ENCODE measurements at regions not wholly inside any gene's neighbourhood (a gene's known extent, or its start where the extent isn't known, plus 50 kb on each side); places are given as distances from the start of the nearest gene placed in this dataset.
A peak's percentile ranks its signal among the peaks of the same experiment; 100 is the strongest.

DNA sequence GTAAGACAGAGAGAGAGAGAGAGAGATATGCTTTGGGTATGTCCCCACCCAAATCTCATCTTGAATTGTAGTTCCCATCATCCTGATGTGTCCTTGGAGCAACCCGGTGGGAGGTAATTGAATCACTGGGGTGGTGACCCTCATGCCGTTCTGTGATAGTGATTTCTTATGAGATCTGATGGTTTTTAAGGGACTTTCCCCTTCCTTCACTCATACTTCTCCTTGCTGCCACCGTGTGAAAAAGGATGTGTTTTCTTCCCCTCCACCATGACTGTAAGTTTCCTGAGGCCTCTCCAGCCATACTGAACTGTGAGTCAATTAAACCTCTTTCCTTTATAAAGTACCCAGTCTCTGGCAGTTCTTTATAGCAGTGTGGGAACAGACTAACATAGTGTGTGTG lies 60.3 kb downstream of the EOMES start:
- CTCF ChIA-PET = interaction anchor here (1.3 to 6.7 kb wide), 2 partner anchors 8 to 14 kb away, joined by 3 to 73 read pairs; no protein-coding TSS in a partner anchor
- DNase-seq (ENCODE audit: low read depth, low spot score) = no peak
- H3K4me3 ChIP-seq (ENCODE audit: low read depth, low read length) = no peak overlapping the region
- TF ChIP-seq, protein P1, sequence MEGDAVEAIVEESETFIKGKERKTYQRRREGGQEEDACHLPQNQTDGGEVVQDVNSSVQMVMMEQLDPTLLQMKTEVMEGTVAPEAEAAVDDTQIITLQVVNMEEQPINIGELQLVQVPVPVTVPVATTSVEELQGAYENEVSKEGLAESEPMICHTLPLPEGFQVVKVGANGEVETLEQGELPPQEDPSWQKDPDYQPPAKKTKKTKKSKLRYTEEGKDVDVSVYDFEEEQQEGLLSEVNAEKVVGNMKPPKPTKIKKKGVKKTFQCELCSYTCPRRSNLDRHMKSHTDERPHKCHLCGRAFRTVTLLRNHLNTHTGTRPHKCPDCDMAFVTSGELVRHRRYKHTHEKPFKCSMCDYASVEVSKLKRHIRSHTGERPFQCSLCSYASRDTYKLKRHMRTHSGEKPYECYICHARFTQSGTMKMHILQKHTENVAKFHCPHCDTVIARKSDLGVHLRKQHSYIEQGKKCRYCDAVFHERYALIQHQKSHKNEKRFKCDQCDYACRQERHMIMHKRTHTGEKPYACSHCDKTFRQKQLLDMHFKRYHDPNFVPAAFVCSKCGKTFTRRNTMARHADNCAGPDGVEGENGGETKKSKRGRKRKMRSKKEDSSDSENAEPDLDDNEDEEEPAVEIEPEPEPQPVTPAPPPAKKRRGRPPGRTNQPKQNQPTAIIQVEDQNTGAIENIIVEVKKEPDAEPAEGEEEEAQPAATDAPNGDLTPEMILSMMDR (IDR thresholded peaks at IDR 0.05; ENCODE audit: insufficient read depth, low read length, missing control alignments) = no peak
- POLR2A ChIA-PET = no interaction called here

DNA sequence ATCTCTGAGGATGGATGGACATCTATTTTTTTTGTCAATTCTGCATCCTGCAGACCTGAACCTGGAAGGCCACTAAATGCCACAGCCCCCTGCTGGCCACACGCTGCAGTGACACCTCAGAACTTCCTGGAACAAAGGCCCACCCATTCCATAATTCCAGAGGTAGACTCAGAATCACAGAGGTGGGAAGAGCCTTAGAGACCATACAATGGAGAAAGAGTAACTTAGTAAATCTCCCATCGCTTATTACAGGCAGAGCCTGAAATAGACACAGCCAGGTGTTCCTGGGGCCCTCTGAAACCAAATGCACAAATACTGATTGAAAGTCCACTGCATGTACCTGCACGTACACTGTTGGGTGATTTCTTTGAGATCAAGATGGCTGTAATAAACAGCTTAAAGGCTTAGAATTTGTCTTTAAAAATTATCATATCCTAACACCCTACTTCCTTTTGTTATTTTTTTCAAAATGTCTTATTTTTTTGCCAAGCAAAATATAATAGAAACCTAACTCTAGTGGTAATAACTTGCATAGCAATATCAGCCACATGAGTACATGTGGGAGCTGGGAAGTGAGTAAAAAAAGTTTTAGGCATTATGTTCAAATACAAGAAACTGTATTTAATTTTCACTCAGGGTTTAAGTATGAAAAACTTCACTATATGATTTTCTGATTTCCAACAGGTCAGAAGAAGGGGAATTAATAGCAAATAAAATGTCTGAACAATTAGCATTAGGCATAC lies 62.7 kb downstream of the EOMES start:
- ChIA-PET CTCF (interaction anchor here (0.7 to 6.7 kb wide), 13 partner anchors 11 to 189 kb away, joined by 3 to 73 read pairs (median 3); no protein-coding TSS in a partner anchor), POLR2A (no interaction called here)
- TF ChIP-seq, protein P1 (IDR thresholded peaks at IDR 0.05; ENCODE audit: insufficient read depth, low read length, missing control alignments) = peak; percentile 75
- no peak overlapping the region for H3K4me3 ChIP-seq (ENCODE audit: low read depth, low read length)
- DNase-seq (ENCODE audit: low read depth, low spot score) = no peak

DNA sequence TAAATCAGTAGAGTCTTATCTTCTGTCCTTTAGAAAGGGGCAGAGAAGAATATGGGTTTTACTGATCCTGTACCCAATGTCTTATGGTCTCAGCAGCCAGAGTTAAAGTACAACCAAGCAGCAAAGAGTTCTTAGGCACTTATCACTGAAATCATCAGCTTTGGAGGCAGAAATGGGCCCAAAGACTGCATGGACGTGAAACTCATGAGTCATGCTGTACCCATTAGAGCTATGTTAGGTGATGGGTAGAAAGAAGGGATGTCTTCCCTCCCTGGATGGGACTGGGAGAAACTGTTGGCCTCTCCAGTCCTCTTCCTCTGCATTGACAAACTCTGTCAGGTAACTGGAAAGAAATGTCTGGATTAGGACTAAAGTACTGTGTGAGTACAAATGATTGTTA lies 63.4 kb downstream of the EOMES start:
- TF ChIP-seq, protein P1 (IDR thresholded peaks at IDR 0.05; ENCODE audit: insufficient read depth, low read length, missing control alignments) = no peak
- ChIA-PET CTCF (interaction anchor here (0.6 to 6.7 kb wide), 10 partner anchors 11 to 226 kb away, joined by 3 to 73 read pairs (median 5); no protein-coding TSS in a partner anchor), POLR2A (no interaction called here)
- DNase-seq (ENCODE audit: low read depth, low spot score) = no peak
- H3K4me3 ChIP-seq (ENCODE audit: low read depth, low read length) = no peak overlapping the region

DNA sequence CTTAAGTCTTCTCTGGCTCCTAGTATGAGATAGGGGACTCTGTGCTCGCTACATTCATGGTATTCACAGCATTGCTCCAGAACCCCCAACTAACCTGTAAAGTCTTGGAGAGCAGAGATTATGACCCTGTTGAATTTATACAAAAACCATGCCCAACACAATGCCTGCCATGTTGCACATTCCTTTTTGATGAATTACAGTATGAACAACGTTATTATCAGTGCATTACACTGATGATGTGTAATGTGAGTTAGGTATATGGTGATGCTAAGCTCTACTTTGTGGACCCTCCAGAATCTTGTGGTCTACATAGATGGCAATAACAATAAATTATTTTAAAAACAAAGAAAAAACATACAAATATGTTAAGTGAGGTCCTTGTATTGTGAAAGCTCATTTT lies 64.3 kb downstream of the EOMES start:
- ChIA-PET CTCF (interaction anchor here (0.6 to 6.7 kb wide), 9 partner anchors 8 to 173 kb away, joined by 3 to 73 read pairs (median 5); partner anchors contain the start of gene SLC4A7), POLR2A (no interaction called here)
- TF ChIP-seq, protein P1 (IDR thresholded peaks at IDR 0.05; ENCODE audit: insufficient read depth, low read length, missing control alignments) = no peak
- no peak overlapping the region for H3K4me3 ChIP-seq (ENCODE audit: low read depth, low read length)
- no peak for DNase-seq (ENCODE audit: low read depth, low spot score)

DNA sequence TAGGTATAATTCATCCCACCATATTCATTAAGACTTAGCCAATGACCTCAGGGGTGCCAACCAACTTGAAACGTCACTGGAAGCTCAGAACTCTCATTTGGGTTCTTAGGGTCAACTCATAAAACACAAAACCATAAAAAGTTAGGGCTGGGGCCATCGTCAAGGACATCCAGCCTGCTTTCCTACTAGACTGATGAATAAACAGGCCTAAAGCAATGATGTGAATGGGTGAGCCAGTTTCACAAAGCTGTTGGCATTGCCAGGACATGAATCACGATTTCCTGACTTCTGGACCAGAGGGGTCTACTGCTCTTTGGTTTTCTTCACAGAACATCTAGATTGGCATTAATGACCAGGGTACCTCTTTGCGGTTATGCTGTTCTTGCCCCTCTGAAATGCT lies 64.7 kb downstream of the EOMES start:
- TF ChIP-seq, protein P1 (IDR thresholded peaks at IDR 0.05; ENCODE audit: insufficient read depth, low read length, missing control alignments) = no peak
- no peak overlapping the region for H3K4me3 ChIP-seq (ENCODE audit: low read depth, low read length)
- ChIA-PET POLR2A (no interaction called here), CTCF (interaction anchor here (0.6 to 6.7 kb wide), 9 partner anchors 9 to 173 kb away, joined by 3 to 73 read pairs (median 5); partner anchors contain the start of gene SLC4A7)
- no peak for DNase-seq (ENCODE audit: low read depth, low spot score)

DNA sequence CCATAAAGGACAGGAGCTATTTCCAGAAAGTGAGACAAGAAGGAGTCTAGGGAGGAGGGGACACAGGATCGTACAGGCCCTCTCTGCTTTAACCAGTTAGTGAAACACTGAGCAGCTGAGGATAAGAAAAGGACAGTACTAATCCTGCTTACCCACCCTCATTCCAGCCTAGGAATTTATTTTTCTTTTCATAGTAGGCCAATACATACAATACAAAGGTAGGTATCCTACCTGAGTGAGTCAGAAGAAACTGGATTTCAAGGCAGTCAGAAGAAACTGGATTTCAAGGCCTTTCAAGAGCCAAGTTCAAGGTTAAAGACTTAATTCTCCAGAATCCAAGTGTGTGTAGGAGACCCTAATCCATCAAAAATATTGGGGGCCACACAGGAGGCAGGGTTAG lies 65.3 kb downstream of the EOMES start:
- CTCF ChIA-PET = interaction anchor here (1.3 to 6.7 kb wide), 6 partner anchors 9 to 189 kb away, joined by 3 to 73 read pairs (median 4); partner anchors contain the start of gene SLC4A7
- POLR2A ChIA-PET = no interaction called here

More for the DNA sequence above, 65.3 kb downstream of the EOMES start:
- TF ChIP-seq, protein P1 (IDR thresholded peaks at IDR 0.05; ENCODE audit: insufficient read depth, low read length, missing control alignments) = no peak
- no peak for DNase-seq (ENCODE audit: low read depth, low spot score)
- H3K4me3 ChIP-seq (ENCODE audit: low read depth, low read length) = no peak overlapping the region
